Chondrocyte (in vitro differentiated cells): ENCODE measurements at regions not wholly inside any gene's neighbourhood (a gene's known extent, or its start where the extent isn't known, plus 50 kb on each side); places are given as distances from the start of the nearest gene placed in this dataset.

ENCODE experiments used
- DNase-seq: peaks from one replicate; pipeline ENCODE4 v3.0.0; 2021; ENCODE audit warnings: mixed read lengths, low spot score
- H3K27ac Mint-ChIP-seq: one replicate; pipeline ENCODE4 v1.8.0; 2021; ENCODE audit warnings: mild to moderate bottlenecking, moderate library complexity, mixed read lengths; ENCODE audit not compliant: unreplicated experiment
- H3K27me3 Mint-ChIP-seq: 2 replicates; pipeline ENCODE4 v1.8.0; 2021; ENCODE audit warnings: low read depth, mixed read lengths
- H3K36me3 Mint-ChIP-seq: 2 replicates; pipeline ENCODE4 v1.8.0; 2021; ENCODE audit warnings: low read depth, mixed read lengths
- H3K4me1 Mint-ChIP-seq: 2 replicates; pipeline ENCODE4 v1.8.0; 2021; ENCODE audit warnings: low read depth, mild to moderate bottlenecking, mixed read lengths
- H3K4me3 Mint-ChIP-seq: one replicate; pipeline ENCODE4 v1.8.0; 2021; ENCODE audit warnings: mild to moderate bottlenecking, moderate library complexity, mixed read lengths; ENCODE audit not compliant: unreplicated experiment
- H3K9me3 Mint-ChIP-seq: 2 replicates; pipeline ENCODE4 v1.8.0; 2021; ENCODE audit warnings: low read depth, mixed read lengths
- CTCF ChIP-seq: fragments of 200-600 bp; sonication (generic); IDR thresholded peaks from 2 replicates; pipeline ENCODE4 v1.5.0; 2021; ENCODE audit warnings: antibody characterized with exemption, mild to moderate bottlenecking, moderate library complexity

- H3K4me3 Mint-ChIP-seq = no peak overlapping the region
Observed at GRCh38 chr1:234938135-234938534, 190.5 kb downstream of the TOMM20 start.

GRCh38 chr1:234936612-234937389 lies 191.8 kb downstream of the TOMM20 start:
- no peak overlapping the region for H3K4me3 Mint-ChIP-seq
- H3K27ac Mint-ChIP-seq = no peak overlapping the region

More at GRCh38 chr1:234938135-234938534, 190.5 kb downstream of the TOMM20 start:
- H3K27me3 Mint-ChIP-seq = no peaks in the 10 kb centered on the region
- peaks cover 12% of the 10 kb centered on the region for H3K4me1 Mint-ChIP-seq
- TF ChIP-seq CTCF = no peak
- no peaks in the 10 kb centered on the region for H3K9me3 Mint-ChIP-seq
- H3K36me3 Mint-ChIP-seq = no peaks in the 10 kb centered on the region
- DNase-seq = no peak
- H3K27ac Mint-ChIP-seq = no peak overlapping the region

GRCh38 chr1:234934611-234935033 lies 194.0 kb downstream of the TOMM20 start:
- no peak for DNase-seq
- no peak overlapping the region for H3K4me3 Mint-ChIP-seq
- H3K27me3 Mint-ChIP-seq = no peaks in the 10 kb centered on the region
- peaks cover 15% of the 10 kb centered on the region for H3K4me1 Mint-ChIP-seq
- H3K27ac Mint-ChIP-seq = peak overlapping the region; percentile 41
- H3K36me3 Mint-ChIP-seq = no peaks in the 10 kb centered on the region
- TF ChIP-seq CTCF = no peak
- no peaks in the 10 kb centered on the region for H3K9me3 Mint-ChIP-seq

More at GRCh38 chr1:234936612-234937389, 191.8 kb downstream of the TOMM20 start:
- peaks cover 15% of the 10 kb centered on the region for H3K4me1 Mint-ChIP-seq
- H3K36me3 Mint-ChIP-seq = no peaks in the 10 kb centered on the region
- no peak for TF ChIP-seq CTCF
- H3K9me3 Mint-ChIP-seq = no peaks in the 10 kb centered on the region
- no peaks in the 10 kb centered on the region for H3K27me3 Mint-ChIP-seq
- DNase-seq = no peak

GRCh38 chr1:234933475-234933874 lies 195.2 kb downstream of the TOMM20 start:
- Mint-ChIP-seq H3K27ac (peak overlapping the region; percentile 60), H3K9me3 (no peaks in the 10 kb centered on the region), H3K27me3 (no peaks in the 10 kb centered on the region), H3K4me1 (peaks cover 20% of the 10 kb centered on the region), H3K36me3 (no peaks in the 10 kb centered on the region), H3K4me3 (no peak overlapping the region)
- no peak for TF ChIP-seq CTCF
- DNase-seq = no peak

GRCh38 chr1:234932511-234933430 lies 195.9 kb downstream of the TOMM20 start:
- Mint-ChIP-seq H3K27ac (peak overlapping the region; percentile 60), H3K27me3 (no peaks in the 10 kb centered on the region), H3K4me1 (peaks cover 27% of the 10 kb centered on the region), H3K36me3 (no peaks in the 10 kb centered on the region), H3K9me3 (no peaks in the 10 kb centered on the region), H3K4me3 (no peak overlapping the region)
- DNase-seq = no peak
- no peak for TF ChIP-seq CTCF
